ENCODE measurements at regions not wholly inside any gene's neighbourhood (a gene's known extent, or its start where the extent isn't known, plus 50 kb on each side); places are given as distances from the start of the nearest gene placed in this dataset.

DNA sequence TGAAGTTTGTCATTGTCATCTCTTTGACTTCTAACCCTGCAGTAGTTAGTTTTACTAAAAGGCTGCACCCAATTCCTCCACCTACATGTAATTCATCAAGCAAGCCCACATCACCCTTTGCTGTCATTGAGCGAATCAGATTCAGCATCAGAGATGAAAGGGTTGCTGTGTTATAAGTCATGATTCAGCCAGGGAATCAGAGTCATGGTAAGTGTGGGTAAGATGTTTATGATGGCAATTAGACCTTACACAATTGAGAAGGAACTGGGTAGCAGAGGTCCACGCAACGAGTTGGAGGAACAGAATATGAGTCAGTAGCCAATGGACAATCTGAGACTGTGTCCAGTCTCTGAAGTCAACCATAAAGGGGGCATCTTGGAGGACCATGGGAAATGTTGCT lies 162.8 kb upstream of the SNX19 start:
- no peaks in the 10 kb centered on the region for H3K4me1 ChIP-seq
- peaks cover 3% of the 10 kb centered on the region for H3K27me3 ChIP-seq
- H3K4me3 ChIP-seq = no peak overlapping the region
- no peaks in the 10 kb centered on the region for H3K9me3 ChIP-seq
- WGBS = 87% methylated on average over 3 of the region's 3 CpGs
- no peaks in the 10 kb centered on the region for H3K36me3 ChIP-seq
- no peak for TF ChIP-seq POLR2AphosphoS5 (IDR thresholded peaks at IDR 0.05)
- TF ChIP-seq, protein P1, sequence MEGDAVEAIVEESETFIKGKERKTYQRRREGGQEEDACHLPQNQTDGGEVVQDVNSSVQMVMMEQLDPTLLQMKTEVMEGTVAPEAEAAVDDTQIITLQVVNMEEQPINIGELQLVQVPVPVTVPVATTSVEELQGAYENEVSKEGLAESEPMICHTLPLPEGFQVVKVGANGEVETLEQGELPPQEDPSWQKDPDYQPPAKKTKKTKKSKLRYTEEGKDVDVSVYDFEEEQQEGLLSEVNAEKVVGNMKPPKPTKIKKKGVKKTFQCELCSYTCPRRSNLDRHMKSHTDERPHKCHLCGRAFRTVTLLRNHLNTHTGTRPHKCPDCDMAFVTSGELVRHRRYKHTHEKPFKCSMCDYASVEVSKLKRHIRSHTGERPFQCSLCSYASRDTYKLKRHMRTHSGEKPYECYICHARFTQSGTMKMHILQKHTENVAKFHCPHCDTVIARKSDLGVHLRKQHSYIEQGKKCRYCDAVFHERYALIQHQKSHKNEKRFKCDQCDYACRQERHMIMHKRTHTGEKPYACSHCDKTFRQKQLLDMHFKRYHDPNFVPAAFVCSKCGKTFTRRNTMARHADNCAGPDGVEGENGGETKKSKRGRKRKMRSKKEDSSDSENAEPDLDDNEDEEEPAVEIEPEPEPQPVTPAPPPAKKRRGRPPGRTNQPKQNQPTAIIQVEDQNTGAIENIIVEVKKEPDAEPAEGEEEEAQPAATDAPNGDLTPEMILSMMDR (IDR thresholded peaks at IDR 0.05) = no peak
- H3K27ac ChIP-seq = no peak overlapping the region
- no peak for DNase-seq (ENCODE audit: low spot score in 2 of 2)

DNA sequence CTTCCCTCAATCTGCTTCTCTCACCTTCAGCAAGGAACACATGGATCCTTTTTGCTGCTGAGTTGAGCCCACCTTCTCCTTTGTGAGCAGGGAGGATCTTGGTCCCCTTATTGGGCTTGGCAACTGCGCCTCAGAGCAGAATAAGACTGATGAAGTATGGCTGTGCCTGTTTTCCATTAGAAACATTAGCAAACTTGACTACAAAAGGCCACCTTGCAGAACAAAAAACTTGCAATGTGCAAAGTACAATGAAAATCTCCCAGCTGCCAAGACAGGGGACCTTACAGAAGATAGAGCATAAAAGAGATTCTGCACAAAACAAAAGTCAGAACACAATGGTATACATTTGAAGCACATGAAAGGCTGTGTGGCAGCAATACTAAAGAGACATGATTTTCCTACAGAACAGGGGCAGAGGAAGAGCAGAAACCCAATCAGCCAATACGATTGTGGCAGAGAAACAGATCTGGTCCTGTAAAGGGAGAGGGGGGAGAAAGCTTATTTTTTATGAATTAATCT lies 173.5 kb upstream of the SNX19 start:
- 59% methylated on average over 2 of the region's 2 CpGs for WGBS
- no peak for DNase-seq (ENCODE audit: low spot score in 2 of 2)
- Histone ChIP-seq H3K27ac (no peak overlapping the region), H3K4me1 (no peaks in the 10 kb centered on the region), H3K36me3 (no peaks in the 10 kb centered on the region), H3K9me3 (no peaks in the 10 kb centered on the region), H3K27me3 (no peaks in the 10 kb centered on the region), H3K4me3 (no peak overlapping the region)
- TF ChIP-seq, protein P1 (IDR thresholded peaks at IDR 0.05) = no peak
- TF ChIP-seq EP300 (IDR thresholded peaks at IDR 0.05) (no peak), POLR2AphosphoS5 (IDR thresholded peaks at IDR 0.05) (no peak), POLR2A (IDR thresholded peaks at IDR 0.05) (no peak)

DNA sequence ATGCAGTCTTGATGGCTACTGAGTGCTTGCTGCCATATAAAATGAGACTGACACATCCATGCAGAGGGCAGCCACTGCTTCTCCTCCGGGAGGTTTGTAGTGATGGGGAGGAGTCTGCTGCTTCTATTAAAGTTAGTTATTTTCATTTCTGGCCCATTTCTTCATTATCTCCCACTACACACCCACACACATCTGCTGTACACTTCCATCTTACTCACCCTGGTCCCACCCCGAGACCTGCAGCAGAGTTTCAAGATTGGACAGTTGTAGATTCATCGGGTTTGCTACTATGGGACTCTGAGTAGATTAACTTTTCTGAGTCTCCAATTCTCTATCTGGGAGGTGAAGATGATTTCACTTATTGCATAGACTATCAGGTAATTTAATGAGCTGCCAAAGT lies 176.2 kb upstream of the SNX19 start:
- TF ChIP-seq, protein P1 (IDR thresholded peaks at IDR 0.05) = no peak
- 76% methylated on average over 3 of the region's 3 CpGs for WGBS
- no peaks in the 10 kb centered on the region for H3K9me3 ChIP-seq

DNA sequence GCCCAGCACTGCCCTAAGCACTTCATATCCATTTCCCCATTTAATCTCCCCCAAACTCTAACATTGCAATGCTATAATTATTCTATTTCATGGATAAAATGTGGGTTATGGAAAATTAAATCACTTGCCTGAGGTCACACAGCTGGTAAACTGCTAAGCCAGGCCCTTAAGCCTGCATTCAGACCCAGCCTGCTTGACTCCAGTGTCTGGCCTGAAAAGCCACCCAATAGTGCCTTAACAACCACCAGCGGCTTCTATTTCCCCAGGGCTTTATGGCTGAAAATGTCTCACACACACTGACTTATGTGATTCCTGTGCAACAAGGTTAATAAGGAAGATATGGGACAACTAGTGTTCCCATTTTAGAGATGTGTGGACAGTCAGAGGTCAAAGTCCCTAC lies 178.5 kb upstream of the SNX19 start:
- DNase-seq (ENCODE audit: low spot score in 2 of 2) = no peak
- TF ChIP-seq POLR2A (IDR thresholded peaks at IDR 0.05) (no peak), EP300 (IDR thresholded peaks at IDR 0.05) (no peak), POLR2AphosphoS5 (IDR thresholded peaks at IDR 0.05) (no peak)
- TF ChIP-seq, protein P1 (IDR thresholded peaks at IDR 0.05) = no peak
- H3K4me3 ChIP-seq = no peak overlapping the region
- H3K27me3 ChIP-seq = no peaks in the 10 kb centered on the region
- no peak overlapping the region for H3K27ac ChIP-seq
- no peaks in the 10 kb centered on the region for H3K36me3 ChIP-seq
- H3K9me3 ChIP-seq = no peaks in the 10 kb centered on the region
- no peaks in the 10 kb centered on the region for H3K4me1 ChIP-seq
- 100% methylated on average over 1 of the region's 1 CpG for WGBS

More for the DNA sequence above, 176.2 kb upstream of the SNX19 start:
- H3K36me3 ChIP-seq = no peaks in the 10 kb centered on the region
- no peak overlapping the region for H3K27ac ChIP-seq
- DNase-seq (ENCODE audit: low spot score in 2 of 2) = no peak
- H3K4me1 ChIP-seq = no peaks in the 10 kb centered on the region
- no peaks in the 10 kb centered on the region for H3K27me3 ChIP-seq
- no peak overlapping the region for H3K4me3 ChIP-seq

DNA sequence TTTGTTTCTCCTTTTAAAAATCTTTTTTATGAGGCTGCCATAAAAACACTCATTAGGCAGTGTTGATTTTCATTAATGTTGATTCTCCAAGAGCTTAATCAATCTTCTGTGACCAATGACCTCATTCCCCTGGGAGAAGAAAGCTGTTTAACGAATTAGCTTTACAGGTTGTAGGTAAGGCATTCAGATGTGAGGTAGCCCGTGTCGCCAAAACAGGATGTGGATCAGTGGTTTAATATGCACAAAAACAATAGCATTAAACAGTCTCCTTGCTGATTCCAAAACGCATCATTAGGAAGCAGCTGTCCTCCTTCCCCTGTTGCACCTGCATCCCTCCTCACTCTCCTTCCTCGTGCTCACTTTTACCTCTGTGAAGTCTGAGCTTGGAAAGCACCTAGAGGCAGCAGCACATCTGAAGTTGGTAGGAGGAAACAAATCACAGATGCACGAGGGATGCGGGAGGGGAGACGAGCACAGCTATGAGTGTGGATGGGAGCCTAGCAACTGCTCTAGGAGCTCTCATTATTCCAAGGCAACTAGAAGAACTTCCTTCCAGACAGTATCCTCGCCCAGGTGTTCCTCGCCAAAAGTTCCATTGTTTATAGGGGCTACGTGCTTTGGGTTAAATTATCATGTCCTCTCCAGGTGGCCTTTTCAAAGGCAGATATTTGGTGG lies 179.4 kb upstream of the SNX19 start:
- no peaks in the 10 kb centered on the region for H3K9me3 ChIP-seq
- H3K36me3 ChIP-seq = no peaks in the 10 kb centered on the region
- 66% methylated on average over 11 of the region's 11 CpGs for WGBS
- TF ChIP-seq POLR2AphosphoS5 (IDR thresholded peaks at IDR 0.05) = no peak
- no peak for TF ChIP-seq EP300 (IDR thresholded peaks at IDR 0.05)
- no peak for TF ChIP-seq POLR2A (IDR thresholded peaks at IDR 0.05)
- TF ChIP-seq, protein P1 (IDR thresholded peaks at IDR 0.05) = no peak
- H3K27ac ChIP-seq = no peak overlapping the region
- H3K4me1 ChIP-seq = no peaks in the 10 kb centered on the region
- H3K4me3 ChIP-seq = no peak overlapping the region
- no peak for DNase-seq (ENCODE audit: low spot score in 2 of 2)
- no peaks in the 10 kb centered on the region for H3K27me3 ChIP-seq
